ENCODE measurements at regions not wholly inside any gene's neighbourhood (a gene's known extent, or its start where the extent isn't known, plus 50 kb on each side); places are given as distances from the start of the nearest gene placed in this dataset.

- TF ChIP-seq CTCF (conservative IDR thresholded peaks at IDR 0.05; ENCODE audit: control insufficient read depth, insufficient read depth, low read depth, low read length) = no peak
Observed at GRCh38 chr6:169946971-169947370, 195.5 kb downstream of the ERMARD start.

DNA sequence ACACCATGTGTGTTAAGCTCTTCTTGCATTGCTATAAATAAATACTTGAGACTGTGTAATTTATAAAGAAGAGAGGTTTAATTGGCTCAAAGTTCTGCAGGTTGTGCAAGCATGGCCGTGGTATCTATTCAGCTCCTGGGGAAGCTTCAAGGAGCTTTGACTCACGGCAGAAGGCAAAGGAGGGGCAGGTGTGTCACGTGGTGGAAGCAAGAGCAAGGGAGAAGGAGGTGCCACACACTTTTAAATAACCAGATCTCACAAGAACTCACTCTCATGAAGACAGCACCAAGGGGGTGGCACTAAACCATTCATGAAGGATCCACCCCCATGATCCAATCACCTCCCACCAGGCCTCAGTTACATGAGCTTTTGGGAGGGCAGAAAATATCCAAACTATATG, 193.7 kb downstream of the ERMARD start:
- no peak for DNase-seq (ENCODE audit: low read depth)
- no peak overlapping the region for H3K4me3 ChIP-seq (ENCODE audit: control insufficient read depth, low read depth, low read length)
- TF ChIP-seq CTCF (conservative IDR thresholded peaks at IDR 0.05; ENCODE audit: control insufficient read depth, insufficient read depth, low read depth, low read length) = no peak

More at GRCh38 chr6:169946971-169947370, 195.5 kb downstream of the ERMARD start:
- DNase-seq (ENCODE audit: low read depth) = no peak
- no peak overlapping the region for H3K4me3 ChIP-seq (ENCODE audit: control insufficient read depth, low read depth, low read length)

GRCh38 chr6:169944415-169944814, 193.0 kb downstream of the ERMARD start:
- no peak for TF ChIP-seq CTCF (conservative IDR thresholded peaks at IDR 0.05; ENCODE audit: control insufficient read depth, insufficient read depth, low read depth, low read length)
- DNase-seq (ENCODE audit: low read depth) = no peak
- no peak overlapping the region for H3K4me3 ChIP-seq (ENCODE audit: control insufficient read depth, low read depth, low read length)

DNA sequence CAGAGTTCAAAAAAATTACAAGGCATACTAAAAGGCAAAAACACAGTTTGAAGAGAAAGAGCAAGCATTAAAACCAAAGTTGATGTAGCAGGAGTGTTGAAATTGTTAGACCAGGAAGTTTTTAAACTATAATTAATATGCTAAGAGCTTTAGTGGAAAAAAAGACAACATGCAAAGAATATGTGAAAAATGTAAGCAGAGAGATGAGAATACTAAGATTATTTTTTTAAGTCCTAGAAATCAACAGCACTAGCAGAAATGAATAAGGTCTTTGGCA, 192.6 kb downstream of the ERMARD start:
- DNase-seq (ENCODE audit: low read depth) = no peak
- H3K4me3 ChIP-seq (ENCODE audit: control insufficient read depth, low read depth, low read length) = no peak overlapping the region
- no peak for TF ChIP-seq CTCF (conservative IDR thresholded peaks at IDR 0.05; ENCODE audit: control insufficient read depth, insufficient read depth, low read depth, low read length)

GRCh38 chr6:169943241-169944060, 192.0 kb downstream of the ERMARD start:
- no peak for TF ChIP-seq CTCF (conservative IDR thresholded peaks at IDR 0.05; ENCODE audit: control insufficient read depth, insufficient read depth, low read depth, low read length)
- no peak overlapping the region for H3K4me3 ChIP-seq (ENCODE audit: control insufficient read depth, low read depth, low read length)
- DNase-seq (ENCODE audit: low read depth) = no peak

DNA sequence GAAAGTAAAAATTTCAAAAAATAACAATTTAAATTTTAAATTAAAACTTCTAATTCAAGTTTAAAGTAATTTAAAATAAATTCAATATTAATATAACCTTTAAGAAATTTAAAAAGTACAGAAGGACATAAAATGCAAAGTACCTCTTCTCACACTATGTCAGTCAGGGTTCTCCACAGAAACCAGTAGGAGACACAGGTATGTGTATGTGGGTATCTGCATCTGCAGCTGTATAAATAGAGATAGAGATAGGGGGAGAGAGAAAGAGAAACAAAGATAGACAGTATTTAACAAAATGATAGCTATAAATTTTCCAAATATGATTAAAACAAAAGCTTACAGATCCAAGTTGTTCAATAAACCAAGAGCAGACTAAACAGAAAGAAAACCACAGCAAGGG, 190.8 kb downstream of the ERMARD start:
- no peak overlapping the region for H3K4me3 ChIP-seq (ENCODE audit: control insufficient read depth, low read depth, low read length)
- DNase-seq (ENCODE audit: low read depth) = no peak
- no peak for TF ChIP-seq CTCF (conservative IDR thresholded peaks at IDR 0.05; ENCODE audit: control insufficient read depth, insufficient read depth, low read depth, low read length)

Data from fibroblast of mammary gland (primary cell).